K562 (cell line): ENCODE measurements at regions not wholly inside any gene's neighbourhood (a gene's known extent, or its start where the extent isn't known, plus 50 kb on each side); places are given as distances from the start of the nearest gene placed in this dataset.

ENCODE experiments used
- ATAC-seq: fragments of 200-7000 bp; cut with Tn5 transposase; 3 replicates; pipeline ENCODE4 v1.9.1; 2020; ENCODE audit warnings: moderate library complexity
- BruUV-seq: library from RNA; stranded (reverse); fragments of 400-500 nt; replicated peaks from 2 replicates; lab custom pipeline; 2021; lab: Mats Ljungman, UMichigan
- CTCF ChIA-PET: fragments of 300-600 bp; formaldehyde crosslinking; extraction: SDS; loops from one replicate; lab custom pipeline; 2021; ENCODE audit warnings: low intra/inter-chr PET ratio; lab: Yijun Ruan, JAX
- POLR2A ChIA-PET: fragments of 300-600, 350-650 bp; sonication (Branson Sonifier 250); formaldehyde crosslinking; extraction: SDS; loops from one replicate; lab custom pipeline; 2021; ENCODE audit warnings: antibody characterized with exemption, inconsistent platforms; lab: Yijun Ruan, JAX
- DNase-seq, 4 experiments: peaks; one replicate each; pipeline versions ENCODE4 v3.0.0 to v3.0.0-alpha.2; 2011 to 2018; ENCODE audit warnings: low spot score in 3 of 4, mixed read lengths in 3 of 4; ENCODE audit errors: extremely low read depth in 1 of 4
- FAIRE-seq: peaks from 2 replicates; lab custom pipeline; 2011; peaks lifted over from hg19 to GRCh38; lab: Jason Lieb, UNC
- H2AFZ ChIP-seq: 2 replicates; pipeline ENCODE4 v1.6.0; 2011; ENCODE audit warnings: low read depth, low read length, control low read depth, inconsistent platforms
- H3K27ac ChIP-seq: fragments of 200-600 bp; 3 replicates; pipeline ENCODE4 v1.8.0; 2011; ENCODE audit warnings: low read depth, mild to moderate bottlenecking, control low read depth, inconsistent platforms, low read length, moderate library complexity, mixed read lengths; ENCODE audit errors: extremely low read depth
- H3K27me3 ChIP-seq, 2 experiments: fragments of 300-600 bp in 1 of 2; 2 replicates in 1 of 2; 3 replicates in 1 of 2; pipeline versions ENCODE4 v1.6.0 to v1.8.0; 2011; ENCODE audit warnings: inconsistent platforms in 2 of 2, low read length in 2 of 2, mild to moderate bottlenecking in 1 of 2, mixed read lengths in 1 of 2, moderate library complexity in 1 of 2; ENCODE audit not compliant: control insufficient read depth in 2 of 2, insufficient read depth in 2 of 2
- H3K36me3 ChIP-seq: fragments of 300-600 bp; 3 replicates; pipeline ENCODE4 v1.8.0; 2011; ENCODE audit warnings: mild to moderate bottlenecking, low read length, inconsistent platforms; ENCODE audit not compliant: control insufficient read depth, insufficient read depth
- H3K4me1 ChIP-seq, 2 experiments: fragments of 200-600 bp in 1 of 2; replicated peaks in 1 of 2; 2 replicates in 1 of 2; 3 replicates in 1 of 2; pipeline versions ENCODE4 v1.5.1 to v1.8.0; 2011; ENCODE audit warnings: inconsistent platforms in 2 of 2, low read length in 2 of 2, mild to moderate bottlenecking in 1 of 2, mixed read lengths in 1 of 2, moderate library complexity in 1 of 2; ENCODE audit not compliant: control insufficient read depth in 2 of 2, insufficient read depth in 2 of 2
- H3K4me2 ChIP-seq: 2 replicates; pipeline ENCODE4 v1.6.1; 2011; ENCODE audit warnings: low read length, control low read depth, inconsistent platforms, mixed read lengths; ENCODE audit not compliant: insufficient read depth
- H3K4me3 ChIP-seq: fragments of 200-600 bp; sonication (generic), shearing (Covaris generic); 2 replicates; pipeline ENCODE4 v1.5.1; 2016; ENCODE audit warnings: control low read depth, inconsistent platforms
- H3K79me2 ChIP-seq: fragments of 200-600 bp; 3 replicates; pipeline ENCODE4 v1.8.0; 2011; ENCODE audit warnings: low read length, inconsistent platforms; ENCODE audit not compliant: control insufficient read depth, insufficient read depth
- H3K9ac ChIP-seq, 2 experiments: 2 replicates each; pipeline versions ENCODE4 v1.6.0 to v1.6.1; 2011; ENCODE audit warnings: low read depth in 2 of 2, low read length in 2 of 2, control low read depth in 1 of 2, inconsistent platforms in 1 of 2, mild to moderate bottlenecking in 1 of 2, mixed read lengths in 1 of 2; ENCODE audit not compliant: insufficient read depth in 1 of 2
- H3K9me1 ChIP-seq: one replicate; pipeline ENCODE4 v1.6.0; 2011; ENCODE audit warnings: inconsistent platforms, mild to moderate bottlenecking, low read length, moderate library complexity; ENCODE audit not compliant: control insufficient read depth, insufficient read depth
- H3K9me3 ChIP-seq: replicated peaks from 2 replicates; pipeline ENCODE4 v1.5.1; 2011; ENCODE audit warnings: low read depth, low read length, inconsistent platforms; ENCODE audit not compliant: control insufficient read depth, insufficient read depth
- H4K20me1 ChIP-seq: replicated peaks from 2 replicates; pipeline ENCODE4 v1.6.1; 2011; ENCODE audit warnings: low read length, inconsistent platforms, mixed read lengths; ENCODE audit not compliant: control insufficient read depth, insufficient read depth
- GATAD2A ChIP-seq: fragments of 450-650 bp; IDR thresholded peaks from 2 replicates; pipeline ENCODE4 v1.6.1; 2017
- NR1H2 ChIP-seq: sonication (generic); formaldehyde crosslinking; IDR thresholded peaks from 2 replicates; pipeline ENCODE4 v1.4.0; 2020; ENCODE audit warnings: mild to moderate bottlenecking, missing genetic modification reagents
- PCBP1 ChIP-seq: fragments of 200-400 bp; formaldehyde crosslinking; IDR thresholded peaks from 2 replicates; pipeline ENCODE4 v1.6.1; 2018; ENCODE audit warnings: mild to moderate bottlenecking, low read depth, low read length; ENCODE audit not compliant: poor library complexity, severe bottlenecking
- PYGO2 ChIP-seq: fragments of 450-650 bp; IDR thresholded peaks from 2 replicates; pipeline ENCODE4 v1.6.1; 2016; ENCODE audit warnings: mild to moderate bottlenecking, missing genetic modification characterization, moderate library complexity, missing compliant biosample characterization
- RBM14 ChIP-seq: fragments of 200-400 bp; formaldehyde crosslinking; IDR thresholded peaks from 2 replicates; pipeline ENCODE4 v1.6.1; 2018; ENCODE audit warnings: low read depth, mild to moderate bottlenecking, low read length, moderate library complexity, borderline replicate concordance; ENCODE audit not compliant: insufficient read depth
- RBM17 ChIP-seq: fragments of 200-400 bp; formaldehyde crosslinking; IDR thresholded peaks from 2 replicates; pipeline ENCODE4 v1.6.1; 2017; ENCODE audit warnings: low read depth, mild to moderate bottlenecking, low read length, borderline replicate concordance
- SAP30 ChIP-seq: fragments of 200-600 bp; sonication (generic); IDR thresholded peaks from 2 replicates; pipeline ENCODE4 v1.6.1; 2012; ENCODE audit warnings: borderline replicate concordance, low read depth, mild to moderate bottlenecking, moderate library complexity, low read length, control low read depth, inconsistent platforms; ENCODE audit not compliant: insufficient read depth, poor library complexity, severe bottlenecking
- TCF3 ChIP-seq: sonication (generic); formaldehyde crosslinking; IDR thresholded peaks from 2 replicates; pipeline ENCODE4 v1.4.0; 2020; ENCODE audit warnings: mild to moderate bottlenecking, missing genetic modification reagents
- ZNF212 ChIP-seq: fragments of 450-650 bp; formaldehyde crosslinking; IDR thresholded peaks from 2 replicates; pipeline ENCODE4 v1.4.0; 2020; ENCODE audit warnings: mild to moderate bottlenecking
- WGBS: fragments of 100-300 bp; shearing (Covaris generic); methylation state at CpG from one replicate; pipeline ENCODE4 v1.1.6; 2016; ENCODE audit warnings: low coverage, mixed read lengths; ENCODE audit not compliant: insufficient coverage; ENCODE audit errors: missing lambda C conversion rate; 5-methylcytosine and 5-hydroxymethylcytosine counted together
- in situ Hi-C: fragments of 300-500 bp; cut with MboI; formaldehyde crosslinking; loops from 4 replicates; pipeline ENCODE4 v1.15.0; 2018; ENCODE audit warnings: inconsistent platforms, mixed read lengths
- intact Hi-C: fragments of 100-400 bp; cut with micrococcal nuclease; formaldehyde crosslinking; loops from 2 replicates; pipeline ENCODE4 v1.14.2; 2022
- TF ChIP-seq, protein P1 (sequence below): fragments of 450-650 bp; IDR thresholded peaks from 2 replicates; pipeline ENCODE4 v1.6.1; 2016
- TF ChIP-seq, protein P2 (sequence below), 2 experiments: fragments of 450-650 bp; IDR thresholded peaks; 2 replicates each; pipeline ENCODE4 v1.6.1; 2018; ENCODE audit warnings: mild to moderate bottlenecking in 2 of 2, low read depth in 1 of 2; ENCODE audit not compliant: partially characterized antibody in 2 of 2
- TF ChIP-seq, protein P3 (sequence below), 2 experiments: fragments of 450-650 bp; IDR thresholded peaks; 2 replicates each; pipeline ENCODE4 v1.6.1; 2016
- TF ChIP-seq, protein P4 (sequence below): fragments of 450-650 bp; IDR thresholded peaks from 2 replicates; pipeline ENCODE4 v1.6.1; 2017; ENCODE audit warnings: mild to moderate bottlenecking, moderate library complexity

DNA sequence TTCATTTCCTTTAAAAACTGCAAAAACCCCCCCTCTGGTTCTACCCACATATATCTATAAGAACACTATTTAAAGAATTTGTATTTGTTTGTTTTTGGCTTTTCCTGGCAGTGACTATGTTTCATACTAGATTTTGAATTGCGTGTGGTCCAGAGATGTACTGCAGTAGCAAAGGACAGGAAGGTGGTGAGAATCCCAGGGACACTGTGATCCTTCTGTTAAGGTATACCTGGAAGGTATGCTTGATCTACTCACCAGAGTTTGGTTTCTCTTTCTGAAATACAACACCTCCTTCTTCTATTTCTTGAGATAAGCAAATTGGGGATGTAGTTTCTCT is 129.6 kb upstream of the RASGEF1B start:
- DNase-seq: no peak
- no peak for FAIRE-seq
- no peak overlapping the region for H2AFZ ChIP-seq
- H4K20me1 ChIP-seq: no peaks in the 10 kb centered on the region
- no TSS peak for BruUV-seq
- H3K9ac ChIP-seq: no peak overlapping the region
- no peak overlapping the region for H3K4me2 ChIP-seq
- no peak for TF ChIP-seq PYGO2 (tag)
- TF ChIP-seq PCBP1: no peak
- TF ChIP-seq, protein P1, sequence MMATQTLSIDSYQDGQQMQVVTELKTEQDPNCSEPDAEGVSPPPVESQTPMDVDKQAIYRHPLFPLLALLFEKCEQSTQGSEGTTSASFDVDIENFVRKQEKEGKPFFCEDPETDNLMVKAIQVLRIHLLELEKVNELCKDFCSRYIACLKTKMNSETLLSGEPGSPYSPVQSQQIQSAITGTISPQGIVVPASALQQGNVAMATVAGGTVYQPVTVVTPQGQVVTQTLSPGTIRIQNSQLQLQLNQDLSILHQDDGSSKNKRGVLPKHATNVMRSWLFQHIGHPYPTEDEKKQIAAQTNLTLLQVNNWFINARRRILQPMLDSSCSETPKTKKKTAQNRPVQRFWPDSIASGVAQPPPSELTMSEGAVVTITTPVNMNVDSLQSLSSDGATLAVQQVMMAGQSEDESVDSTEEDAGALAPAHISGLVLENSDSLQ: no peak
- TF ChIP-seq, protein P2, sequence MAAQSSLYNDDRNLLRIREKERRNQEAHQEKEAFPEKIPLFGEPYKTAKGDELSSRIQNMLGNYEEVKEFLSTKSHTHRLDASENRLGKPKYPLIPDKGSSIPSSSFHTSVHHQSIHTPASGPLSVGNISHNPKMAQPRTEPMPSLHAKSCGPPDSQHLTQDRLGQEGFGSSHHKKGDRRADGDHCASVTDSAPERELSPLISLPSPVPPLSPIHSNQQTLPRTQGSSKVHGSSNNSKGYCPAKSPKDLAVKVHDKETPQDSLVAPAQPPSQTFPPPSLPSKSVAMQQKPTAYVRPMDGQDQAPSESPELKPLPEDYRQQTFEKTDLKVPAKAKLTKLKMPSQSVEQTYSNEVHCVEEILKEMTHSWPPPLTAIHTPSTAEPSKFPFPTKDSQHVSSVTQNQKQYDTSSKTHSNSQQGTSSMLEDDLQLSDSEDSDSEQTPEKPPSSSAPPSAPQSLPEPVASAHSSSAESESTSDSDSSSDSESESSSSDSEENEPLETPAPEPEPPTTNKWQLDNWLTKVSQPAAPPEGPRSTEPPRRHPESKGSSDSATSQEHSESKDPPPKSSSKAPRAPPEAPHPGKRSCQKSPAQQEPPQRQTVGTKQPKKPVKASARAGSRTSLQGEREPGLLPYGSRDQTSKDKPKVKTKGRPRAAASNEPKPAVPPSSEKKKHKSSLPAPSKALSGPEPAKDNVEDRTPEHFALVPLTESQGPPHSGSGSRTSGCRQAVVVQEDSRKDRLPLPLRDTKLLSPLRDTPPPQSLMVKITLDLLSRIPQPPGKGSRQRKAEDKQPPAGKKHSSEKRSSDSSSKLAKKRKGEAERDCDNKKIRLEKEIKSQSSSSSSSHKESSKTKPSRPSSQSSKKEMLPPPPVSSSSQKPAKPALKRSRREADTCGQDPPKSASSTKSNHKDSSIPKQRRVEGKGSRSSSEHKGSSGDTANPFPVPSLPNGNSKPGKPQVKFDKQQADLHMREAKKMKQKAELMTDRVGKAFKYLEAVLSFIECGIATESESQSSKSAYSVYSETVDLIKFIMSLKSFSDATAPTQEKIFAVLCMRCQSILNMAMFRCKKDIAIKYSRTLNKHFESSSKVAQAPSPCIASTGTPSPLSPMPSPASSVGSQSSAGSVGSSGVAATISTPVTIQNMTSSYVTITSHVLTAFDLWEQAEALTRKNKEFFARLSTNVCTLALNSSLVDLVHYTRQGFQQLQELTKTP (IDR thresholded peaks at IDR 0.05; ENCODE audit: low read depth in 1 of 2, partially characterized antibody in 2 of 2): no peak
- no peak for TF ChIP-seq SAP30
- no peak for TF ChIP-seq RBM14
- no peak for TF ChIP-seq GATAD2A
- no peak for TF ChIP-seq ZNF212
- no peak for TF ChIP-seq TCF3 (CRISPR knock-in tag)
- TF ChIP-seq, protein P3, sequence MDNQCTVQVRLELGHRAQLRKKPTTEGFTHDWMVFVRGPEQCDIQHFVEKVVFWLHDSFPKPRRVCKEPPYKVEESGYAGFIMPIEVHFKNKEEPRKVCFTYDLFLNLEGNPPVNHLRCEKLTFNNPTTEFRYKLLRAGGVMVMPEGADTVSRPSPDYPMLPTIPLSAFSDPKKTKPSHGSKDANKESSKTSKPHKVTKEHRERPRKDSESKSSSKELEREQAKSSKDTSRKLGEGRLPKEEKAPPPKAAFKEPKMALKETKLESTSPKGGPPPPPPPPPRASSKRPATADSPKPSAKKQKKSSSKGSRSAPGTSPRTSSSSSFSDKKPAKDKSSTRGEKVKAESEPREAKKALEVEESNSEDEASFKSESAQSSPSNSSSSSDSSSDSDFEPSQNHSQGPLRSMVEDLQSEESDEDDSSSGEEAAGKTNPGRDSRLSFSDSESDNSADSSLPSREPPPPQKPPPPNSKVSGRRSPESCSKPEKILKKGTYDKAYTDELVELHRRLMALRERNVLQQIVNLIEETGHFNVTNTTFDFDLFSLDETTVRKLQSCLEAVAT (IDR thresholded peaks at IDR 0.05): no peak
- TF ChIP-seq, protein P4, sequence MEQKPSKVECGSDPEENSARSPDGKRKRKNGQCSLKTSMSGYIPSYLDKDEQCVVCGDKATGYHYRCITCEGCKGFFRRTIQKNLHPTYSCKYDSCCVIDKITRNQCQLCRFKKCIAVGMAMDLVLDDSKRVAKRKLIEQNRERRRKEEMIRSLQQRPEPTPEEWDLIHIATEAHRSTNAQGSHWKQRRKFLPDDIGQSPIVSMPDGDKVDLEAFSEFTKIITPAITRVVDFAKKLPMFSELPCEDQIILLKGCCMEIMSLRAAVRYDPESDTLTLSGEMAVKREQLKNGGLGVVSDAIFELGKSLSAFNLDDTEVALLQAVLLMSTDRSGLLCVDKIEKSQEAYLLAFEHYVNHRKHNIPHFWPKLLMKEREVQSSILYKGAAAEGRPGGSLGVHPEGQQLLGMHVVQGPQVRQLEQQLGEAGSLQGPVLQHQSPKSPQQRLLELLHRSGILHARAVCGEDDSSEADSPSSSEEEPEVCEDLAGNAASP: no peak
- no peak for TF ChIP-seq RBM17
- no peak for TF ChIP-seq NR1H2 (CRISPR knock-in tag)
- no peaks in the 10 kb centered on the region for H3K9me1 ChIP-seq
- no peak overlapping the region for H3K27ac ChIP-seq
- no peaks in the 10 kb centered on the region for H3K36me3 ChIP-seq
- intact Hi-C loops (no loop called here), in situ Hi-C loops (no loop called here)
- peaks cover 0 to 10% of the 10 kb centered on the region in 2 experiments; a peak in 1 of 5 replicates for H3K27me3 ChIP-seq
- POLR2A ChIA-PET: no interaction called here
- CTCF ChIA-PET: no interaction called here
- no peak overlapping the region for H3K4me3 ChIP-seq
- no peaks in the 10 kb centered on the region for H3K9me3 ChIP-seq
- no peaks in the 10 kb centered on the region for H3K4me1 ChIP-seq
- H3K79me2 ChIP-seq: no peaks in the 10 kb centered on the region
- no peak for ATAC-seq
- 0% methylated on average over 1 of the region's 1 CpG for WGBS
